HT1080 (cell line): ENCODE measurements at regions not wholly inside any gene's neighbourhood (a gene's known extent, or its start where the extent isn't known, plus 50 kb on each side); places are given as distances from the start of the nearest gene placed in this dataset.
"Not testable (repeated sequence)": the region's sequence is repeated elsewhere in the genome, so short reads cannot be mapped to it uniquely, and the experiment has no call there.

ENCODE experiments used
- DNase-seq: peaks from one replicate; pipeline ENCODE4 v3.0.0-alpha.2; 2015; ENCODE audit warnings: low read depth

- DNase-seq, result not testable (repeated sequence)
These were observed 272.3 kb downstream of the LPIN1 start for GRCh38 chr2:12018726-12019125.

GRCh38 chr2:12020833-12021469 is 274.5 kb downstream of the LPIN1 start:
- DNase-seq, result no peak

GRCh38 chr2:12024197-12024907 is 277.9 kb downstream of the LPIN1 start:
- DNase-seq, result peak; percentile 92

GRCh38 chr2:12027136-12027535 is 280.7 kb downstream of the LPIN1 start:
- no peak for DNase-seq

GRCh38 chr2:12031866-12032265 is 285.4 kb downstream of the LPIN1 start:
- DNase-seq, result no peak

- DNase-seq, result no peak
These were observed 286.0 kb downstream of the LPIN1 start for GRCh38 chr2:12032398-12032797.

- no peak for DNase-seq
These were observed 286.5 kb downstream of the LPIN1 start for GRCh38 chr2:12032975-12033374.

GRCh38 chr2:12033494-12033893 is 287.1 kb downstream of the LPIN1 start:
- DNase-seq, result no peak

- no peak for DNase-seq
These were observed 287.9 kb downstream of the LPIN1 start for GRCh38 chr2:12034382-12034781.

GRCh38 chr2:12035029-12035720 is 288.7 kb downstream of the LPIN1 start:
- no peak for DNase-seq

- DNase-seq, result no peak
These were observed 289.7 kb downstream of the LPIN1 start for GRCh38 chr2:12035956-12036639.

GRCh38 chr2:12036640-12036983 is 290.2 kb downstream of the LPIN1 start:
- DNase-seq, result no peak

- no peak for DNase-seq
These were observed 290.9 kb downstream of the LPIN1 start for GRCh38 chr2:12037301-12037700.

- DNase-seq, result no peak
These were observed 294.8 kb downstream of the LPIN1 start for GRCh38 chr2:12041236-12041635.

GRCh38 chr2:12043131-12043530 is 296.7 kb downstream of the LPIN1 start:
- no peak for DNase-seq

GRCh38 chr2:12044857-12045256 is 298.4 kb downstream of the LPIN1 start:
- no peak for DNase-seq

GRCh38 chr2:12045864-12046291 is 299.4 kb downstream of the LPIN1 start:
- no peak for DNase-seq

GRCh38 chr2:12046641-12047040 is 300.2 kb downstream of the LPIN1 start:
- DNase-seq, result peak; percentile 47

GRCh38 chr2:12047761-12048160 is 301.3 kb downstream of the LPIN1 start:
- no peak for DNase-seq

- DNase-seq, result no peak
These were observed 302.1 kb downstream of the LPIN1 start for GRCh38 chr2:12048550-12048949.

GRCh38 chr2:12050396-12050795 is 304.0 kb downstream of the LPIN1 start:
- DNase-seq, result peak; percentile 66

- DNase-seq, result peak; percentile 81
These were observed 305.4 kb downstream of the LPIN1 start for GRCh38 chr2:12051831-12052230.
